ENCODE measurements at regions not wholly inside any gene's neighbourhood (a gene's known extent, or its start where the extent isn't known, plus 50 kb on each side); places are given as distances from the start of the nearest gene placed in this dataset.
"Not testable (repeated sequence)": the region's sequence is repeated elsewhere in the genome, so short reads cannot be mapped to it uniquely, and the experiment has no call there.

GRCh38 chr16:88166209-88166773, 215.1 kb downstream of the BANP start:
- ATAC-seq (ENCODE audit: low read depth); H3K4me3 ChIP-seq (ENCODE audit: control extremely low read depth in 1 of 5, extremely low read depth in 1 of 5, insufficient read depth in 1 of 5, low read depth in 2 of 5, low read length in 4 of 5); H3K27ac Mint-ChIP-seq; H3K4me3 Mint-ChIP-seq; H3K79me2 ChIP-seq (ENCODE audit: control insufficient read depth, insufficient read depth, low read length); intact Hi-C loops (cut with micrococcal nuclease); H3K27me3 ChIP-seq (replicated peaks in 1 of 4; ENCODE audit: control extremely low read depth in 1 of 4, control insufficient read depth in 3 of 4, insufficient read depth in 4 of 4, low read length in 3 of 4); H3K36me3 ChIP-seq (replicated peaks in 1 of 2; ENCODE audit: control extremely low read depth in 1 of 2, control insufficient read depth in 1 of 2, extremely low read depth in 1 of 2, insufficient read depth in 2 of 2, low read length in 1 of 2); CTCF ChIA-PET; POLR2A ChIA-PET; DNase-seq; H3K9me3 ChIP-seq (ENCODE audit: control extremely low read depth in 1 of 3, control insufficient read depth in 2 of 3, insufficient read depth in 1 of 3, low read length in 2 of 3); H3K27me3 Mint-ChIP-seq; H3K4me1 ChIP-seq (ENCODE audit: control insufficient read depth in 2 of 2, insufficient read depth in 2 of 2, low read length in 2 of 2); H4K20me1 ChIP-seq (ENCODE audit: control insufficient read depth, insufficient read depth, low read length, poor library complexity, severe bottlenecking); H2AFZ ChIP-seq (ENCODE audit: insufficient read depth, low read depth, low read length, poor library complexity, severe bottlenecking); H3K27ac ChIP-seq (ENCODE audit: low read length in 2 of 2); H3K4me2 ChIP-seq (replicated peaks; ENCODE audit: low read depth, low read length, poor library complexity, severe bottlenecking); H3K9me3 Mint-ChIP-seq (ENCODE audit: insufficient read depth); H3K9ac ChIP-seq (ENCODE audit: low read length): not testable (repeated sequence)
- peaks cover 18% of the 10 kb centered on the region for H3K4me1 Mint-ChIP-seq
- no CpG with 5 or more reads among the region's 16 CpGs for WGBS (ENCODE audit: insufficient coverage)

- H3K9me3 ChIP-seq (ENCODE audit: control extremely low read depth in 1 of 3, control insufficient read depth in 2 of 3, insufficient read depth in 1 of 3, low read length in 2 of 3); H3K4me2 ChIP-seq (replicated peaks; ENCODE audit: low read depth, low read length, poor library complexity, severe bottlenecking); intact Hi-C loops (cut with micrococcal nuclease); H3K27ac Mint-ChIP-seq; H4K20me1 ChIP-seq (ENCODE audit: control insufficient read depth, insufficient read depth, low read length, poor library complexity, severe bottlenecking); H3K9ac ChIP-seq (ENCODE audit: low read length); H3K27ac ChIP-seq (ENCODE audit: low read length in 2 of 2); H3K79me2 ChIP-seq (ENCODE audit: control insufficient read depth, insufficient read depth, low read length); H3K4me3 Mint-ChIP-seq; POLR2A ChIA-PET; H3K4me1 ChIP-seq (ENCODE audit: control insufficient read depth in 2 of 2, insufficient read depth in 2 of 2, low read length in 2 of 2); ATAC-seq (ENCODE audit: low read depth); H3K9me3 Mint-ChIP-seq (ENCODE audit: insufficient read depth); H3K27me3 ChIP-seq (replicated peaks in 1 of 4; ENCODE audit: control extremely low read depth in 1 of 4, control insufficient read depth in 3 of 4, insufficient read depth in 4 of 4, low read length in 3 of 4); DNase-seq; H2AFZ ChIP-seq (ENCODE audit: insufficient read depth, low read depth, low read length, poor library complexity, severe bottlenecking); H3K4me3 ChIP-seq (ENCODE audit: control extremely low read depth in 1 of 5, extremely low read depth in 1 of 5, insufficient read depth in 1 of 5, low read depth in 2 of 5, low read length in 4 of 5); H3K36me3 ChIP-seq (replicated peaks in 1 of 2; ENCODE audit: control extremely low read depth in 1 of 2, control insufficient read depth in 1 of 2, extremely low read depth in 1 of 2, insufficient read depth in 2 of 2, low read length in 1 of 2); CTCF ChIA-PET: not testable (repeated sequence)
- Mint-ChIP-seq H3K4me1 (peaks cover 22% of the 10 kb centered on the region), H3K27me3 (peaks cover 15% of the 10 kb centered on the region)
- WGBS (ENCODE audit: insufficient coverage) = 93% methylated on average over 11 of the region's 22 CpGs
Measured at GRCh38 chr16:88167798-88168556, 214.8 kb upstream of the ZNF469 start.

DNA sequence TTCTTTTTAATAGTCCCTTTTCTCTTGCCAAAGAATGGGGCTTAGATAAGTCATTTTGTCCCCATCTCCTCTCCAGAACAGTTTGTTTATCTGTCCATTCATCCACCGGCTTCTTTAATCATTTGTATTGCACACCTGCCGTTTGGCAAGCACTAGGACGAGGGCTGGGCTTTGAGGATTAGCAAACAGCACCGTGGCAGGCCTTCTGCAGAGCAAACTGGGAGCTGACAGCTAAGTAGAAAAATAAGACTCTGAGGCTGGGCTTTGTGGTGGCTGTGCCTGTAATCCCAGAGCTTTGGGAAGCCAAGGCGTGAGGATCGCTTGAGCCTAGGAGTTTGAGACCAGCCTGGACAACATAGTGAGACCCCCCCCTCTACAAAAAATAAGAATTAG, 214.2 kb upstream of the ZNF469 start:
- H3K27me3 ChIP-seq (replicated peaks in 1 of 4; ENCODE audit: control extremely low read depth in 1 of 4, control insufficient read depth in 3 of 4, insufficient read depth in 4 of 4, low read length in 3 of 4); H3K27ac Mint-ChIP-seq; CTCF ChIA-PET; H3K9me3 Mint-ChIP-seq (ENCODE audit: insufficient read depth); H3K79me2 ChIP-seq (ENCODE audit: control insufficient read depth, insufficient read depth, low read length); H3K4me3 Mint-ChIP-seq; ATAC-seq (ENCODE audit: low read depth); H3K27ac ChIP-seq (ENCODE audit: low read length in 2 of 2); DNase-seq; H3K9ac ChIP-seq (ENCODE audit: low read length); POLR2A ChIA-PET; H4K20me1 ChIP-seq (ENCODE audit: control insufficient read depth, insufficient read depth, low read length, poor library complexity, severe bottlenecking); intact Hi-C loops (cut with micrococcal nuclease); H3K4me1 ChIP-seq (ENCODE audit: control insufficient read depth in 2 of 2, insufficient read depth in 2 of 2, low read length in 2 of 2); H3K9me3 ChIP-seq (ENCODE audit: control extremely low read depth in 1 of 3, control insufficient read depth in 2 of 3, insufficient read depth in 1 of 3, low read length in 2 of 3); H3K4me3 ChIP-seq (ENCODE audit: control extremely low read depth in 1 of 5, extremely low read depth in 1 of 5, insufficient read depth in 1 of 5, low read depth in 2 of 5, low read length in 4 of 5); H3K36me3 ChIP-seq (replicated peaks in 1 of 2; ENCODE audit: control extremely low read depth in 1 of 2, control insufficient read depth in 1 of 2, extremely low read depth in 1 of 2, insufficient read depth in 2 of 2, low read length in 1 of 2); H2AFZ ChIP-seq (ENCODE audit: insufficient read depth, low read depth, low read length, poor library complexity, severe bottlenecking); H3K4me2 ChIP-seq (replicated peaks; ENCODE audit: low read depth, low read length, poor library complexity, severe bottlenecking): not testable (repeated sequence)
- peaks cover 22% of the 10 kb centered on the region for H3K4me1 Mint-ChIP-seq
- H3K27me3 Mint-ChIP-seq = peaks cover 15% of the 10 kb centered on the region
- WGBS (ENCODE audit: insufficient coverage) = 66% methylated on average over 3 of the region's 6 CpGs

- Mint-ChIP-seq H3K27me3 (peaks cover 15% of the 10 kb centered on the region), H3K4me1 (peaks cover 22% of the 10 kb centered on the region)
- H3K9me3 ChIP-seq (ENCODE audit: control extremely low read depth in 1 of 3, control insufficient read depth in 2 of 3, insufficient read depth in 1 of 3, low read length in 2 of 3); H3K4me2 ChIP-seq (replicated peaks; ENCODE audit: low read depth, low read length, poor library complexity, severe bottlenecking); H2AFZ ChIP-seq (ENCODE audit: insufficient read depth, low read depth, low read length, poor library complexity, severe bottlenecking); CTCF ChIA-PET; H3K9me3 Mint-ChIP-seq (ENCODE audit: insufficient read depth); H3K27ac Mint-ChIP-seq; ATAC-seq (ENCODE audit: low read depth); H4K20me1 ChIP-seq (ENCODE audit: control insufficient read depth, insufficient read depth, low read length, poor library complexity, severe bottlenecking); H3K27ac ChIP-seq (ENCODE audit: low read length in 2 of 2); DNase-seq; H3K4me1 ChIP-seq (ENCODE audit: control insufficient read depth in 2 of 2, insufficient read depth in 2 of 2, low read length in 2 of 2); H3K36me3 ChIP-seq (replicated peaks in 1 of 2; ENCODE audit: control extremely low read depth in 1 of 2, control insufficient read depth in 1 of 2, extremely low read depth in 1 of 2, insufficient read depth in 2 of 2, low read length in 1 of 2); H3K9ac ChIP-seq (ENCODE audit: low read length); H3K27me3 ChIP-seq (replicated peaks in 1 of 4; ENCODE audit: control extremely low read depth in 1 of 4, control insufficient read depth in 3 of 4, insufficient read depth in 4 of 4, low read length in 3 of 4); H3K4me3 Mint-ChIP-seq; H3K4me3 ChIP-seq (ENCODE audit: control extremely low read depth in 1 of 5, extremely low read depth in 1 of 5, insufficient read depth in 1 of 5, low read depth in 2 of 5, low read length in 4 of 5); POLR2A ChIA-PET; H3K79me2 ChIP-seq (ENCODE audit: control insufficient read depth, insufficient read depth, low read length); intact Hi-C loops (cut with micrococcal nuclease): not testable (repeated sequence)
- 91% methylated on average over 24 of the region's 26 CpGs for WGBS (ENCODE audit: insufficient coverage)
Measured at GRCh38 chr16:88169136-88169830, 213.5 kb upstream of the ZNF469 start.
